Right renal cortex interstitium (tissue), 3 donors: ENCODE measurements at regions not wholly inside any gene's neighbourhood (a gene's known extent, or its start where the extent isn't known, plus 50 kb on each side); places are given as distances from the start of the nearest gene placed in this dataset.

Source experiments
- DNase-seq, 3 donors: peaks; one replicate each; pipeline ENCODE4 v3.0.0-alpha.2; 2013; ENCODE audit warnings: low read depth in 3 of 3, low spot score in 2 of 3

DNA sequence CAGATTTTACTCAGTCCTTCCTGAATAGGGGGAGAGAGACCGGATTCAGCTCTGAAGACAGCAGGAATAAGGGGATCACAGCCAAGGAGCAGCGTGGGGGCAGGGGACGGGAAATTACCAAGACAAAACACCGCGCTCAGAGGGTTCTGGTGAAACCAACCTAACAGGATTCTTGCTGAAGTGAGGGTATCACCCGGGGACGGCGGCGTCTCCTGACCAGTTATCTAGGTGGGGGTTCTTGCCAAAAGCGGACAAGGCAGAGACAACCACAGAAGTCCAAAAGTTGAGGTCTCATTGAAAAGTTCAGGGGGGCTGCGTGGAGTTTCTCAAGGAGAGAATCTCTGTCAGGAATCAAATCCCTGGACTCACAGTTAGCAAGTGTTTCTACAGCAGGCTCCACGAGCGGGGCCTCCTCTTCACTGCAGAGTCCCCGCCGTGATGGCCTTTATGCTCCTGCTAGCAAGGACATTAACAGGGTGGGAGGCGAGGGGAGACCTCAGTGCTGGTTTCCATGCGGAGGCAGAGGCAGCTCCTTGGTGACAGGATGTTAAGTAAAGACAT, 291.0 kb downstream of the BRD1 start:
- no peak for DNase-seq

DNA sequence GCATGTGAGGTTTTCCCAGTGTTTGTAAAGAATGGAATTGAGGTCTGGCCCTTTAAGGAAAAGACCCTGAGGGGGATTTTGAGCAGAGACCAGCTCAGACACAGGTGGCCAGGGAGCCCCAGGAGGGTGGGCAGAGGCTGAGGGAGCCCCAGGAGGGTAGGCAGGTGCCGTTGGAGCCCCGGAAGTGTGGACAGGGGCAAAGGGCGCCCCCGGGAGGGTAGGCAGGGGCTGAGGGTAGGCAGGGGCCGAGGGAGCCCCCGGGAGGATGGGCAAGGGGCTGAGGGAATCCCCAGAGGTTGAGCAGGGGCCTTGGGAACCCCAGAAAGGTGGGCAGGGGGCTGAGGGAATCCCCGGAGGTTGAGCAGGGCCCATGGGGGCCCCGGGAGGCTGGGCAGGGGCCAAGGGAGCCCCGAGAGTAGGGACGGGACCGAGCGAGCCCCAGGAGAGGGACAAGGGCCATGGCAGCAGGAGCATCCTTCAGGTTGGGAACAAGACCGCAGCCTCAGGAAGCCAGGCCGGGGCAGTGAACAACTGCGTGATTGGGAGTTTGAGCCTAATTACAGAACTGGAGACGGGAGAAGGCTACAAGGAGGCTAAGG, 292.0 kb downstream of the BRD1 start:
- no peak for DNase-seq

DNA sequence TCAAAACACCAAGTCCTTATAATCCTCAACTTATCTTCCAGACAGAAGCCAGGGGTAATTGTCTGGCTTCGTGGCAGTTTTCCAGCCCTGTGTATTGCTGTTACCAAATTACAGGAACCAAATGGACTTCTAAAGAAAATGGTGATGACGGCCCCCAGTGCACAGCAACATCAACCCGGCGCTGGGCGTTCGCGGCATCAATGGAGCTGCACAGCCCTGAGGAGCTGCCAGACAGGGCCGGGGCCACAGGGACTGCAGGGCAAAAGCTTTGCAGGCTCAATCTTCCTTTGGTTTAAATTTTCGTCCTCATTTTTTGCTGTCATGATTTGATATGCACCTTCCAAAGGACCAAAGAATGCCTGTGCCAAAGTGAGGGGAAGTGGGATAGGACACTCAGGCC, 292.5 kb downstream of the BRD1 start:
- no peak for DNase-seq

DNA sequence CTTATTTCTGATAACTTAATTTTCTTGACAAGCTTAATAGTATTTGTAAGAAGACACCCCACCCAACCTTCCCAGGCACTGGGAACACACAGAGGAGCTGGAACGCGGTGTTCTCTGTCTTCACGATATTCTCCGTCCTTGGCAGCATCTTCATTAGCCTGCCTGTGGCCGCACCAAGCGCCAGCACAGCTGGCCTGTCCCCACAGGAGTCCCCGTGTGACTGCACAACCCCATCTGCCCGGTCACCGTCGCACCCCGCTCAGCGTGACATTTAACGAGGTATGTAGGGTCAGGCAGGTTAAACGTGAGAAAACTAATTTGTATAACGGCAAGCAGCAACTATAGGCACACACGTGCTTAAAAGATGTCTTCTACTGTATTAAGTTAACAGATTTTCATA, 293.3 kb downstream of the BRD1 start:
- DNase-seq: no peak

DNA sequence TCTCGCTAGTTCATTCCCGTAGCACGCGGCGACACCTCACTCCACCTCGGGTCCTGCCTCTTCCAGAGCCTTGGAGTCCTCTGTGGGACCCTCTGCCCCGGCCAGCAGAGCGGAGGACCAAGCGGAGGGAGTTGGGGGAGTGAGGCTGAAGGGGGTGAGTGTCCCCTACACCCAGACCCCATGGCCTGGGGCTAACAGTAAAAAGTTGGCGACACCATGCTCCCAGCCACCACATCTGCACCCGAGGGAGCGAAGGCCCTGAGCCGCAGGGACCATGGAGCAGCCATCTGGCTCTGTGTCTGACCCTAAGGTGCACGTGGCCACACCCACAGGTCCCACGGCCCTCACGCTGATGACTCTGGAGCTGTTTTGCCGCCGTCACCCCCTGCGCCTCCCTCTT, 293.8 kb downstream of the BRD1 start:
- no peak for DNase-seq

DNA sequence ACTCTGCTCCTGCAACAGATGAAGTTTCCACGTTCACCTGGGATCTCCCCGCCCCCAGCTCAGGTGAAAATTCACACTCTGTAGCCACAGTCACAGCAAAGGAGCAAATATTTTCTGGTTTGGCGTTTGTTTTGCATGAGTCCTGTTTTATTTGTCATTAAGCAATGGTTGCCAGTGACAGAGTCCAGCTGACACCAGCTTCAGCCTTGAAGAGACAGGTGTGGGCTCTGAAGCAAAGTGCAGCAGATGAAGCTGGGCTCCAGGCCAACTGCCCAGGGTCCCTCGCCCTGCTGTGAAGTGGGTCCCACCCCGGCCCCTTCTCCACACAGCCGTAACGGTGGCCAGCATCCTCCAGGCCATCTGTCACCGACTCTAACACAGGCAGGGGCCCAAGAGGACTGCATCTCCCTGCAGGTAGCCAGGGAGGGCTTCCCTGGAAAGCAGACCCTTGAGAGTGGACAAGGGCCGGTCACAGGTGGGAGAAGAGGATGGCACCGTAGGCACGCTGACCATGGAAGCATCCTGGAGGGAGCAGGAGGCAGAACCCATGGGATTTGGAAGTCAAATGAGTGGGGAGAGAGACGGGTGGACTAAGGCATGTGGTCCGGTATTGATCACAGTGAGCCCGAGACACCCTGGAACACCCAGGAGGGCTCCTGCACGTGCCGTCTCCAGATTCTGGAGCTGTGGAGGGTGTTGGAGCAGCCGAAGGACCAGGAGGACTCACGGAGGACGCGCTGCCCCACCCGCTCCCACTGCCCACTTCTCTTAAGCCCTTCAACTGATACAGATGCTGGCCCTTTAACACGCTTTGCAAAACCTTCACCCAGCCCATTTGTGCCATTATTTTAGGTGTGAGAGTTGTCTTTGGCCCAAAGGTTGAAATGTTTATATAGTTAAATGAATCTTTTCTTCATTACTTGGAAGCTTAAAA, 294.5 kb downstream of the BRD1 start:
- no peak for DNase-seq

- no peak for DNase-seq
Observed at GRCh38 chr22:49531368-49531791, 296.3 kb downstream of the BRD1 start.

DNA sequence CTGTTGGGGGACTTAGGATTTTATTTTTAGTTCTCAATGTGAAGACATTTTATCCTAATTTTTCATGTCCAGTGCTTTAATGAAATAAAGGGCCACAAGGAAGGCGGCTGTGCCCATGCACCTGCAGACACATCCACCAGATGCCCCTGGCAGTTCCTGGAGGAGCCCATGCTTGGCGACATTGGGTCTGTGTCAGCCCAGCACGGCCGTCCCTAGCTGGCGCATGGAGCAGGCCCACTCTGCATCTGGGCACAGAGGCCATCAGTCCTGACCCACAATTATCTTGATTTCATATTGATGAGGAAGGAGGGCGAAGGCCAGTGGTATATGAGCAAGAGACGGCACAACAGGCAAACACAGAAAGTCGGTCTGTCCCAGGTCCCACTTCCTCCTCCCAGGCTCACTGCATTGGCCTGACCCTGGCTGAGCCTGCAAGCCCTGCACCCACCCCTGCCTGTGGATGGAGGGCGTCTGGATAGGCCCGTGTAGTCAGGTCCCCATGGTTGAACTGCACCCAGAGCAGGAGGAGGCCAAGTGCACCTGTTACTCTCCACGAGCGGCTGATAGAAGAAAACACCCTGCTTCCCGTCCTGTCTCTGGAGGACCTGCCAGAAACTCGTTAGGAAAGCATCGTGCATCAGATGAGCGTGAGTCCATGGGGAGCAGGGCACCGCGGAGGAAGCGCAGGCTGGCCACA, 296.9 kb downstream of the BRD1 start:
- no peak for DNase-seq

- DNase-seq: no peak
Observed at GRCh38 chr22:49528420-49528720, 299.3 kb downstream of the BRD1 start.

GRCh38 chr22:49527611-49528419, 299.9 kb downstream of the BRD1 start:
- no peak for DNase-seq

GRCh38 chr22:49525801-49526535, 301.7 kb downstream of the BRD1 start:
- no peak for DNase-seq

DNA sequence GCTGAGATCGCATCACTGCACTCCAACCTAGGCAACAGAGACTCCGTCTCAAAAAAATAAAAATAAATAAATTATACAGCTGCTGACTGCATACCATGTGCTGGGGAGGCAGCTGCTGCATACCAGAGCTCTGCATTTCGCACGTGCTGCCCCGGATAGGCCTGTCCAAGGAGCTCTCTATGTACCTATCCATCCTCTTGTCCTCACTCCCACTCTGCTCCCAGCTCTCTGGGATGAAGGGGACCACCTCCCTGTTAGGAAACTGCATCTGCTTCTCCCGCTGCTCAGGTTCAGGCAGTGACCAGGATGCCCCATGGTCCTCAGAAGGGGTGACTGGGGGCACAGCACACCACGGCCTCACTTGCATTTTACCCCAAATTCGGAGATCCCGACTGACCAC, 302.3 kb downstream of the BRD1 start:
- DNase-seq: no peak

DNA sequence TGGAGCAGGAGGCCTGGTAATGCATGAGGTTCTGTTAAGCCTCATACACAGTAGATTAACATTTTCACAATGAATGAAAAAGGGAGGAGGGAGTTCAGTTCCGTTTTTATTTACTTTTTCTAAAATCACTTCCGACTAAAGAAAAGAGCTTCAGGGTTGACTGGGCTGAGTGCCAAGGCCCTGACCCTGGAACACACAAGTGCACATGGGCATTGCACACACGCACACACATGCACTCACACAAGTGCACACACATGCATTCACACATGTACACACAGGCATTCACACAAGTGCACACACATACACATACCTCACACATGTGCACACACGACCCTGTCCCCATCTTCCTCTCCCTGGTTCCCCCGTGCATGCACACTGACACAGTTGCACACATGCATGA, 303.3 kb downstream of the BRD1 start:
- DNase-seq: no peak

GRCh38 chr22:49523374-49524008, 304.2 kb downstream of the BRD1 start:
- no peak for DNase-seq

DNA sequence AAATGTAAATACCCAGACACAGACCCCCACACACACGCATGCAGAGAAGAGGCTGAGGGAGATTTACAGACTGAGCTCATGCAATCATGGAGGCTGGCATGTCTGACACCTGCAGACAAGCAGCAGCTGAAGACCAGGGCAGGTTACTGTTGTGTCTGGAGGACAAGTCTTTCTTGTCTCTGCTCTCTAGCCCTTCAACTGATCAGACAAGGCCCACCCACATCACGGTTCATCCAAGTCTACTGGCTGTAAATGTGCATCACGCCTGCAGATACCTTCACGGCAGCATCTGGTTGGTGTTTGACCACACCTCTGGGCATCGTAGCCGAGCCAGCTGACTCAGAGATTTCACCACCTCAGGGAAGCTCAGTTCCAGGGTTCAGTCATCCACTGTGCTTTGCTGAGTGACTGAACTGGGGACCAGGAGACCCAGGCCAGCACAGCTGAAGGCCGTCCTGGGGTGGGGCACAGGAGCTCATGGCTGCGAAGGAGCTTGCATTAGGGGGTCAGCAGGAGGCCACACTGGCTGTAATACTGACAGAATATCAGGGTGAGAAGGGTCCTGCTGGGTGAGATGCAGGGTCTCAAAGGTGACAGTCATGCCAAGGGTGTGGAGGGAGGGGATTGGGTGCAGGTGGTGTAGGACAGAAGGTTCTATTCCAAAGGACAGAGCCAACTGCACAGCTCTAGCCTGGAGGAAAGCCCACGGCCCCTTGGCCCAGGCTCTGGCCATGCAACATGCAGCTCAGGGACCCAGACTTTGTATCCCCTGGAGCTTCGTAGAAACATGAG, 304.9 kb downstream of the BRD1 start:
- no peak for DNase-seq

DNA sequence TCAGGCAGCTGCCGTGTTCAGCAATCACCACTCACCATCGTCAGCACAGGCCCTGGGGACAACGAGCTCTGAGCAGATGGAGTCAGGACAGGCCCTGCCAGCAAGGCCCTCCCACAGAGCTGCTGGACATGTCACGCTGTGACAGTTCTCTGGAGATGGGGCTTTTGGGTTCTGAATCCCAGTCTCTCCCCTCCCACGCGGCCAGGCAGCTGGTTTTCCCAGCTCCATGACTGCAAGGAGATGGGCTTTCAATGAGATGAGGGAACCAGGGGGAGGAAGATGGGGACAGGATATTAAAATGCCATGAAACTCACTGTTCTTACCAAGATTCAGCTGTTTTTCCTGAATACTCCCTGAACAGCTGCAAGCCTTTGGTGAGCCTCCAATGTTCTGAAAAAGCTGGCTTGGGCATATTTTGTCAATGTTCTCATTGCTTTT, 305.9 kb downstream of the BRD1 start:
- no peak for DNase-seq

GRCh38 chr22:49519117-49519737, 308.4 kb downstream of the BRD1 start:
- DNase-seq: no peak

- DNase-seq: no peak
Observed at GRCh38 chr22:49518436-49518970, 309.2 kb downstream of the BRD1 start.
